ENCODE measurements at regions not wholly inside any gene's neighbourhood (a gene's known extent, or its start where the extent isn't known, plus 50 kb on each side); places are given as distances from the start of the nearest gene placed in this dataset.

DNA sequence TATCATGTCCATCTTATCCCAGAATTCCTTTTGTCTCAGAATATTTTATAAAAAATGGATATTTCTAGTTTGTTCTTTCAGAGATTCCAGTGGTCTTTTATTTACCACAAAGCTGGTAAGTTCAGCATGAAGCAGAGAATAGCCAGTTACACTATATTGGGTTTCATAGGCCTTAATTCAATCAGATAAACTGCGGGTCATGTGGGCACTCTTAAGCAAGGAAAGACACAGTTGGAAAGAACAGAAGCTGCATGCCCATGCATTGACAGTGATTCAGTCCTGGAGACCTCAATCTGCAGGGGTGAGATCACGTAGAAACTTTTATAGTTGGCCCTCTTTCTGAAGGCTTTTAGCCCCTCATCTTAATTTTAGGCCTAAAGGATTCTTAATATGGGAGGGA is 281.3 kb upstream of the IGFBP3 start:
- no peaks in the 10 kb centered on the region for H3K79me2 ChIP-seq (replicated peaks; ENCODE audit: insufficient read depth)
- H2AFZ ChIP-seq: no peak overlapping the region
- H3K4me1 ChIP-seq (ENCODE audit: insufficient read depth): peaks cover 5% of the 10 kb centered on the region; the same call in 1 of the 2 replicates
- H3K4me2 ChIP-seq: no peak overlapping the region
- H3K4me3 ChIP-seq: no peak overlapping the region
- H3K9me3 Mint-ChIP-seq: no peaks in the 10 kb centered on the region; the same call in 2 of the 3 replicates
- H3K27ac Mint-ChIP-seq: no peak overlapping the region
- H4K20me1 ChIP-seq (replicated peaks; ENCODE audit: insufficient read depth): no peaks in the 10 kb centered on the region
- H3K27me3 ChIP-seq (ENCODE audit: insufficient read depth): no peaks in the 10 kb centered on the region
- H3K36me3 ChIP-seq (ENCODE audit: insufficient read depth): no peaks in the 10 kb centered on the region
- DNase-seq (ENCODE audit: low spot score) (no peak), ATAC-seq (no peak)
- TF ChIP-seq CTCF (conservative IDR thresholded peaks at IDR 0.05; ENCODE audit: low read depth in 2 of 2) (no peak), NANOG (IDR thresholded peaks at IDR 0.05; ENCODE audit: borderline replicate concordance) (no peak), JUNB (IDR thresholded peaks at IDR 0.05; ENCODE audit: unreplicated experiment) (no peak), EZH2phosphoT487 (IDR thresholded peaks at IDR 0.05; ENCODE audit: unreplicated experiment) (no peak), STAT1 (IDR thresholded peaks at IDR 0.05; ENCODE audit: unreplicated experiment) (no peak), POLR2AphosphoS5 (IDR thresholded peaks at IDR 0.05; ENCODE audit: low read depth) (no peak), CREB1 (CRISPR knock-in tag; IDR thresholded peaks at IDR 0.05; ENCODE audit: low read depth) (no peak), ZNF114 (CRISPR knock-in tag; IDR thresholded peaks at IDR 0.05) (no peak), ETS1 (IDR thresholded peaks at IDR 0.05) (no peak), ZNF331 (CRISPR knock-in tag; IDR thresholded peaks at IDR 0.05; ENCODE audit: low read depth) (no peak), REST (IDR thresholded peaks at IDR 0.05; ENCODE audit: unreplicated experiment) (no peak), EZH2 (IDR thresholded peaks at IDR 0.05; ENCODE audit: low read depth, unreplicated experiment) (no peak)
- TF ChIP-seq, protein P1, sequence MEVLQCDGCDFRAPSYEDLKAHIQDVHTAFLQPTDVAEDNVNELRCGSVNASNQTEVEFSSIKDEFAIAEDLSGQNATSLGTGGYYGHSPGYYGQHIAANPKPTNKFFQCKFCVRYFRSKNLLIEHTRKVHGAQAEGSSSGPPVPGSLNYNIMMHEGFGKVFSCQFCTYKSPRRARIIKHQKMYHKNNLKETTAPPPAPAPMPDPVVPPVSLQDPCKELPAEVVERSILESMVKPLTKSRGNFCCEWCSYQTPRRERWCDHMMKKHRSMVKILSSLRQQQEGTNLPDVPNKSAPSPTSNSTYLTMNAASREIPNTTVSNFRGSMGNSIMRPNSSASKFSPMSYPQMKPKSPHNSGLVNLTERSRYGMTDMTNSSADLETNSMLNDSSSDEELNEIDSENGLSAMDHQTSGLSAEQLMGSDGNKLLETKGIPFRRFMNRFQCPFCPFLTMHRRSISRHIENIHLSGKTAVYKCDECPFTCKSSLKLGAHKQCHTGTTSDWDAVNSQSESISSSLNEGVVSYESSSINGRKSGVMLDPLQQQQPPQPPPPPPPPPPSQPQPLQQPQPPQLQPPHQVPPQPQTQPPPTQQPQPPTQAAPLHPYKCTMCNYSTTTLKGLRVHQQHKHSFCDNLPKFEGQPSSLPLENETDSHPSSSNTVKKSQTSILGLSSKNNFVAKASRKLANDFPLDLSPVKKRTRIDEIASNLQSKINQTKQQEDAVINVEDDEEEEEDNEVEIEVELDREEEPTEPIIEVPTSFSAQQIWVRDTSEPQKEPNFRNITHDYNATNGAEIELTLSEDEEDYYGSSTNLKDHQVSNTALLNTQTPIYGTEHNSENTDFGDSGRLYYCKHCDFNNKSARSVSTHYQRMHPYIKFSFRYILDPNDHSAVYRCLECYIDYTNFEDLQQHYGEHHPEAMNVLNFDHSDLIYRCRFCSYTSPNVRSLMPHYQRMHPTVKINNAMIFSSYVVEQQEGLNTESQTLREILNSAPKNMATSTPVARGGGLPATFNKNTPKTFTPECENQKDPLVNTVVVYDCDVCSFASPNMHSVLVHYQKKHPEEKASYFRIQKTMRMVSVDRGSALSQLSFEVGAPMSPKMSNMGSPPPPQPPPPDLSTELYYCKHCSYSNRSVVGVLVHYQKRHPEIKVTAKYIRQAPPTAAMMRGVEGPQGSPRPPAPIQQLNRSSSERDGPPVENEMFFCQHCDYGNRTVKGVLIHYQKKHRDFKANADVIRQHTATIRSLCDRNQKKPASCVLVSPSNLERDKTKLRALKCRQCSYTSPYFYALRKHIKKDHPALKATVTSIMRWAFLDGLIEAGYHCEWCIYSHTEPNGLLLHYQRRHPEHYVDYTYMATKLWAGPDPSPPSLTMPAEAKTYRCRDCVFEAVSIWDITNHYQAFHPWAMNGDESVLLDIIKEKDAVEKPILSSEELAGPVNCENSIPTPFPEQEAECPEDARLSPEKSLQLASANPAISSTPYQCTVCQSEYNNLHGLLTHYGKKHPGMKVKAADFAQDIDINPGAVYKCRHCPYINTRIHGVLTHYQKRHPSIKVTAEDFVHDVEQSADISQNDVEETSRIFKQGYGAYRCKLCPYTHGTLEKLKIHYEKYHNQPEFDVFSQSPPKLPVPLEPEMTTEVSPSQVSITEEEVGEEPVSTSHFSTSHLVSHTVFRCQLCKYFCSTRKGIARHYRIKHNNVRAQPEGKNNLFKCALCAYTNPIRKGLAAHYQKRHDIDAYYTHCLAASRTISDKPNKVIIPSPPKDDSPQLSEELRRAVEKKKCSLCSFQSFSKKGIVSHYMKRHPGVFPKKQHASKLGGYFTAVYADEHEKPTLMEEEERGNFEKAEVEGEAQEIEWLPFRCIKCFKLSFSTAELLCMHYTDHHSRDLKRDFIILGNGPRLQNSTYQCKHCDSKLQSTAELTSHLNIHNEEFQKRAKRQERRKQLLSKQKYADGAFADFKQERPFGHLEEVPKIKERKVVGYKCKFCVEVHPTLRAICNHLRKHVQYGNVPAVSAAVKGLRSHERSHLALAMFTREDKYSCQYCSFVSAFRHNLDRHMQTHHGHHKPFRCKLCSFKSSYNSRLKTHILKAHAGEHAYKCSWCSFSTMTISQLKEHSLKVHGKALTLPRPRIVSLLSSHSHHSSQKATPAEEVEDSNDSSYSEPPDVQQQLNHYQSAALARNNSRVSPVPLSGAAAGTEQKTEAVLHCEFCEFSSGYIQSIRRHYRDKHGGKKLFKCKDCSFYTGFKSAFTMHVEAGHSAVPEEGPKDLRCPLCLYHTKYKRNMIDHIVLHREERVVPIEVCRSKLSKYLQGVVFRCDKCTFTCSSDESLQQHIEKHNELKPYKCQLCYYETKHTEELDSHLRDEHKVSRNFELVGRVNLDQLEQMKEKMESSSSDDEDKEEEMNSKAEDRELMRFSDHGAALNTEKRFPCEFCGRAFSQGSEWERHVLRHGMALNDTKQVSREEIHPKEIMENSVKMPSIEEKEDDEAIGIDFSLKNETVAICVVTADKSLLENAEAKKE (CRISPR knock-in tag; IDR thresholded peaks at IDR 0.05): no peak
- peaks cover 10% of the 10 kb centered on the region; the same call in 2 of the 3 replicates for H3K4me1 Mint-ChIP-seq
- no peak overlapping the region for H3K4me3 Mint-ChIP-seq
- H3K27ac ChIP-seq (ENCODE audit: low read depth): no peak overlapping the region
- H3K36me3 Mint-ChIP-seq (ENCODE audit: low read depth): no peaks in the 10 kb centered on the region
- H3K27me3 Mint-ChIP-seq (ENCODE audit: insufficient read depth, low read depth, poor library complexity): peaks cover 2% of the 10 kb centered on the region
- 0 out of 2 replicates have a peak, but pooled peaks cover 3% of the 10 kb centered on the region for H3K9me2 ChIP-seq (ENCODE audit: insufficient read depth)
- no peaks in the 10 kb centered on the region for H3F3A ChIP-seq (replicated peaks; ENCODE audit: low read depth)
